ENCODE measurements at regions not wholly inside any gene's neighbourhood (a gene's known extent, or its start where the extent isn't known, plus 50 kb on each side); places are given as distances from the start of the nearest gene placed in this dataset.

- TF ChIP-seq CTCF (IDR thresholded peaks at IDR 0.05; ENCODE audit: poor library complexity, severe bottlenecking) (no peak), REST (IDR thresholded peaks at IDR 0.05; ENCODE audit: borderline replicate concordance) (no peak), EZH2 (IDR thresholded peaks at IDR 0.05; ENCODE audit: borderline replicate concordance, insufficient read depth, low read length, poor library complexity, severe bottlenecking) (no peak), EP300 (conservative IDR thresholded peaks at IDR 0.05; ENCODE audit: poor library complexity, severe bottlenecking) (peak; percentile 18), POLR2AphosphoS5 (IDR thresholded peaks at IDR 0.05) (peak; percentile 53)
Observed at GRCh38 chr6:80638213-80639055, 532.0 kb downstream of the BCKDHB start.
